Stomach (tissue), 8 donors: ENCODE measurements at regions not wholly inside any gene's neighbourhood (a gene's known extent, or its start where the extent isn't known, plus 50 kb on each side); places are given as distances from the start of the nearest gene placed in this dataset.

ENCODE experiments used
- DNase-seq, 2 donors: peaks; one replicate each; pipeline versions ENCODE4 v3.0.0 to v3.0.0-alpha.2; 2013 to 2019
- H3K27ac ChIP-seq, 5 donors: fragments of 200-600 bp in 4 of 5; sonication (generic) in 4 of 5; one replicate each; pipeline ENCODE4 v1.5.1; 2013 to 2019; ENCODE audit warnings: mild to moderate bottlenecking in 1 of 5, moderate library complexity in 1 of 5
- H3K27me3 ChIP-seq, 3 donors: fragments of 200-600 bp; sonication (generic); one replicate each; pipeline ENCODE4 v1.5.1; 2017 to 2019; ENCODE audit warnings: mixed run types in 1 of 3
- H3K36me3 ChIP-seq, 4 donors: fragments of 200-600 bp; sonication (generic); 1 replicate in 3 of 4; 2 replicates in 1 of 4; pipeline ENCODE4 v1.5.1; 2016 to 2019
- H3K4me1 ChIP-seq, 4 donors: fragments of 200-600 bp; sonication (generic); one replicate each; pipeline ENCODE4 v1.5.1; 2016 to 2019
- H3K4me3 ChIP-seq, 4 donors: fragments of 200-600 bp; sonication (generic) in 3 of 4; one replicate each; pipeline ENCODE4 v1.5.1; 2016 to 2019; ENCODE audit warnings: mild to moderate bottlenecking in 1 of 4
- H3K9me3 ChIP-seq, 4 donors: fragments of 200-600 bp; sonication (generic); one replicate each; pipeline ENCODE4 v1.5.1; 2016 to 2019
- EP300 ChIP-seq: sonication (generic); formaldehyde crosslinking; IDR thresholded peaks from one replicate; pipeline ENCODE4 v1.6.1; 2017; ENCODE audit warnings: antibody characterized with exemption
- POLR2A ChIP-seq, 4 donors: fragments of 450-650 bp; IDR thresholded peaks; one replicate each; pipeline ENCODE4 v1.6.1; 2016; ENCODE audit warnings: antibody characterized with exemption in 4 of 4, control low read depth in 2 of 4, mild to moderate bottlenecking in 1 of 4, moderate library complexity in 1 of 4
- POLR2AphosphoS5 ChIP-seq, 3 donors: sonication (generic); formaldehyde crosslinking; IDR thresholded peaks; one replicate each; pipeline ENCODE4 v1.6.1; 2016; ENCODE audit warnings: antibody characterized with exemption in 3 of 3
- WGBS, 5 donors: extraction: QIAGEN DNeasy Blood & Tissue Kit in 3 of 5; methylation state at CpG; one replicate each; pipeline versions ENCODE4 v1.1.5 to v1.1.7; 2013 to 2018; 5-methylcytosine and 5-hydroxymethylcytosine counted together
- intact Hi-C: fragments of 100-400 bp; cut with DNase I; formaldehyde crosslinking; loops from one replicate; pipeline ENCODE4 v1.15.1; 2023; ENCODE audit warnings: low total_unique reads
- TF ChIP-seq, protein P1 (sequence below), 7 experiments: fragments of 450-650 bp in 4 of 7; fragments of 200-600 bp in 3 of 7; sonication (generic) in 3 of 7; IDR thresholded peaks; one replicate each; pipeline ENCODE4 v1.5.1; 2016 to 2019; ENCODE audit warnings: antibody characterized with exemption in 7 of 7, control low read depth in 2 of 7, mild to moderate bottlenecking in 1 of 7
- donor health status: healthy with polysubstance abuse.
- donor health status: Bipolar disorder and iron deficiency.
- donor health status: healthy.

DNA sequence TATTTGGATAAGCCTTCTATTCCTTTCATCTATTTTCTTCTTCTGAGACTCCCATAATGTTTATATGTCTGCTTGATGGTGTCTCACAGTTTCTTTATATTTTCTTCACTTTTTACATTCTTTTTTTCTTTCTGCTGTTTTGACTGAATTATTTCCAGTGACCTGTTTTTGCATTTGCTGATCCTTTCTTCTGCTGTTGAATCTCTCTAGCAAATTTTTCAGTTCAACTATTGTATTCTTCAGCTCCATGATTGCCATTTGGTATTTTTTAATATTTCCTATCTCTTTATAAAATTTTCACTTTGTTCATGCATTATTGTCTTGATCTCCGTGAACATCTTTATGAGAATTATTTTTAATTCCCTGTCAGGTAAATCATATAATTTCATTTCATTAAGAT is 122.3 kb upstream of the ST6GALNAC5 start:
- intact Hi-C loops = no loop called here

DNA sequence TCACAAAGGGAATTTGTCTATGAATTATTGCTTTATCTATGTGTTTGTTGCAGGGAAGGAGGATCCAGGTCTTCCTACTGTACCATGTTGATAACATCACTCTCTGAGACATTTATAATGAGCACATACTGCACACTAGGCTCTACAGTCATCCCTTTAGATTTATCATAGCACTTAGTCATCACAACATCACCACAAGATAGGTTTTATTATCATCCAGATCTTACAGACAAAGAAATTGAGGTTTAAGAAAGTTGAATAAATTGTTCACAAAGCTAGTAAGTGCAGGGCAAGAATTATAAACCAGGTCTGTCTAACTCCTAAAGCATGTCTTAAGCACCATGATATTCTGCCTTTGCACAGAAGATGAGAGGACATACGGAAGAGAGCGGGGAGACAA is 121.1 kb upstream of the ST6GALNAC5 start:
- no peak for DNase-seq
- H3K4me1 ChIP-seq = no peaks in the 10 kb centered on the region
- intact Hi-C loops = no loop called here
- no peaks in the 10 kb centered on the region for H3K27me3 ChIP-seq
- no peak overlapping the region for H3K4me3 ChIP-seq
- WGBS, 5 donors = 43 to 92% (median 75%) methylated on average over 2 of the region's 2 CpGs
- TF ChIP-seq POLR2AphosphoS5 (IDR thresholded peaks at IDR 0.05) (no peak), EP300 (no peak), POLR2A (IDR thresholded peaks at IDR 0.05) (no peak)
- TF ChIP-seq, protein P1, sequence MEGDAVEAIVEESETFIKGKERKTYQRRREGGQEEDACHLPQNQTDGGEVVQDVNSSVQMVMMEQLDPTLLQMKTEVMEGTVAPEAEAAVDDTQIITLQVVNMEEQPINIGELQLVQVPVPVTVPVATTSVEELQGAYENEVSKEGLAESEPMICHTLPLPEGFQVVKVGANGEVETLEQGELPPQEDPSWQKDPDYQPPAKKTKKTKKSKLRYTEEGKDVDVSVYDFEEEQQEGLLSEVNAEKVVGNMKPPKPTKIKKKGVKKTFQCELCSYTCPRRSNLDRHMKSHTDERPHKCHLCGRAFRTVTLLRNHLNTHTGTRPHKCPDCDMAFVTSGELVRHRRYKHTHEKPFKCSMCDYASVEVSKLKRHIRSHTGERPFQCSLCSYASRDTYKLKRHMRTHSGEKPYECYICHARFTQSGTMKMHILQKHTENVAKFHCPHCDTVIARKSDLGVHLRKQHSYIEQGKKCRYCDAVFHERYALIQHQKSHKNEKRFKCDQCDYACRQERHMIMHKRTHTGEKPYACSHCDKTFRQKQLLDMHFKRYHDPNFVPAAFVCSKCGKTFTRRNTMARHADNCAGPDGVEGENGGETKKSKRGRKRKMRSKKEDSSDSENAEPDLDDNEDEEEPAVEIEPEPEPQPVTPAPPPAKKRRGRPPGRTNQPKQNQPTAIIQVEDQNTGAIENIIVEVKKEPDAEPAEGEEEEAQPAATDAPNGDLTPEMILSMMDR (IDR thresholded peaks at IDR 0.05) = no peak
- H3K36me3 ChIP-seq = no peaks in the 10 kb centered on the region
- peaks cover 0 to 17% (median 13%) of the 10 kb centered on the region in 4 donors for H3K9me3 ChIP-seq
- H3K27ac ChIP-seq = no peak overlapping the region

More for the DNA sequence above, 122.3 kb upstream of the ST6GALNAC5 start:
- no peak overlapping the region for H3K27ac ChIP-seq
- peaks cover 0 to 17% (median 13%) of the 10 kb centered on the region in 4 donors for H3K9me3 ChIP-seq
- WGBS, 5 donors = 74 to 96% (median 87%) methylated on average over 1 of the region's 1 CpG
- no peaks in the 10 kb centered on the region for H3K36me3 ChIP-seq
- H3K4me3 ChIP-seq = no peak overlapping the region
- TF ChIP-seq POLR2AphosphoS5 (IDR thresholded peaks at IDR 0.05) (no peak), POLR2A (IDR thresholded peaks at IDR 0.05) (no peak), EP300 (no peak)
- TF ChIP-seq, protein P1 (IDR thresholded peaks at IDR 0.05) = no peak
- no peaks in the 10 kb centered on the region for H3K4me1 ChIP-seq
- DNase-seq = no peak
- H3K27me3 ChIP-seq = no peaks in the 10 kb centered on the region

DNA sequence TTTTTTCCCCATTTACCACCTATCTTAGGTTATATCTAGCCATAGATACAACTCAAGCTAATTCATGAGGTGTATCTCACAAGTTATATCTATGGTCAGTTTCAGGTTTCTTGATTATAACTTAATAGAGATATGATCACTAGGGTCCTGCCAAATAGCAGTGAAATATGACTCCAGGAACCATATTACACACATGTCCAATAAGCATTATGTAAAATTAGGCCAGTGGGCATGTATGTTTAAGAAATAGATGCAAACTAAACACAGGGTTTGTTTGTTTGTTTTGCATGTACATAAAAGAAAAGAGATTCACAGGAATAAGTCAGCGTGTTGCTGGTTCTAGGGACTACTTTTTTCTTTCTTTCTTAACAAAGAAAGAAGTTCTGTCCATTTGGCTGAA is 112.5 kb upstream of the ST6GALNAC5 start:
- Histone ChIP-seq H3K27me3 (no peaks in the 10 kb centered on the region), H3K4me1 (no peaks in the 10 kb centered on the region), H3K36me3 (no peaks in the 10 kb centered on the region), H3K4me3 (no peak overlapping the region), H3K9me3 (no peaks in the 10 kb centered on the region), H3K27ac (no peak overlapping the region)
- WGBS, 5 donors = 73 to 86% (median 81%) methylated on average over 1 of the region's 1 CpG
- no peak for DNase-seq
- no peak for TF ChIP-seq EP300
- TF ChIP-seq POLR2A (IDR thresholded peaks at IDR 0.05) = no peak
- no peak for TF ChIP-seq POLR2AphosphoS5 (IDR thresholded peaks at IDR 0.05)
- TF ChIP-seq, protein P1 (IDR thresholded peaks at IDR 0.05) = no peak
- intact Hi-C loops = no loop called here

DNA sequence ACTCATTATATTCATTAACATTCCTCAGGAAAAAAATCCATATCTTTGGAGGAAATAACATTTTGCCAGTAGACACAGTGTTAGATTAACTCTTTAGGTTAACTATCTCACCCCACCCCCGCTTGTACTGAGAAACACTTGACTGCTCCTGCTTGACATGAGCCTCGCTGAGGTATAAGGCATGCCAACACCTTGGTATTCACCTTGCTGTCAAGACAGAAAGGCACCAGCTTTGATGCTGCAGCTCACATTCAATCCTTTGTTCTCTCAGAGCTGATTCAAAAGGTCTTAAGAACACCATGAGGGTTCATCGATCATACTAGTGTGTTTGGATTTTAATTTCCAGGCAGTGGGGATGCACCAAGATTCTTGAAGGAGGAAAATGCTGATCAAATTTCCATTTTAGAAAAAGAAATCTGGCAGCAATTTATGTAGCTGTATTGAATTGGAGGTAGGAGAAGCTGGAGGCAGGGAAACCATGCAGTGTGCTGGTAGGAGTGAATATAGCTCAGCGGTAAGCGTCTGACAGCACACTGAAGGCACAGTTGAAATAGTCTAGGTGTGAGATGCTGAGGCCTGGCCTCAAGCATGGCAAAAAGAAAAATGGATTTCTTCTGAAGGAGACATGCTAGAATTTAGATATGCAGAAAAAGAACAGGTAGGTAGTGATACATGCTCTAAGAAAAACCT is 108.0 kb upstream of the ST6GALNAC5 start:
- H3K4me3 ChIP-seq = no peak overlapping the region
- no peaks in the 10 kb centered on the region for H3K36me3 ChIP-seq
- H3K27ac ChIP-seq = no peak overlapping the region
- DNase-seq = no peak
- H3K27me3 ChIP-seq = no peaks in the 10 kb centered on the region
- H3K4me1 ChIP-seq = no peaks in the 10 kb centered on the region
- TF ChIP-seq POLR2AphosphoS5 (IDR thresholded peaks at IDR 0.05) = no peak
- TF ChIP-seq, protein P1 (IDR thresholded peaks at IDR 0.05) = no peak
- no peak for TF ChIP-seq EP300
- no peak for TF ChIP-seq POLR2A (IDR thresholded peaks at IDR 0.05)
- no peaks in the 10 kb centered on the region for H3K9me3 ChIP-seq
- intact Hi-C loops = no loop called here
- WGBS, 5 donors = 72 to 87% (median 80%) methylated on average over 5 of the region's 5 CpGs
